GM21619 (cell line): ENCODE measurements at regions not wholly inside any gene's neighbourhood (a gene's known extent, or its start where the extent isn't known, plus 50 kb on each side); places are given as distances from the start of the nearest gene placed in this dataset.
A peak's percentile ranks its signal among the peaks of the same experiment; 100 is the strongest.

Experiments
- ATAC-seq: cut with Tn5 transposase; IDR thresholded peaks from one replicate; pipeline ENCODE4 v1.9.1; 2021; ENCODE audit not compliant: unreplicated experiment

DNA sequence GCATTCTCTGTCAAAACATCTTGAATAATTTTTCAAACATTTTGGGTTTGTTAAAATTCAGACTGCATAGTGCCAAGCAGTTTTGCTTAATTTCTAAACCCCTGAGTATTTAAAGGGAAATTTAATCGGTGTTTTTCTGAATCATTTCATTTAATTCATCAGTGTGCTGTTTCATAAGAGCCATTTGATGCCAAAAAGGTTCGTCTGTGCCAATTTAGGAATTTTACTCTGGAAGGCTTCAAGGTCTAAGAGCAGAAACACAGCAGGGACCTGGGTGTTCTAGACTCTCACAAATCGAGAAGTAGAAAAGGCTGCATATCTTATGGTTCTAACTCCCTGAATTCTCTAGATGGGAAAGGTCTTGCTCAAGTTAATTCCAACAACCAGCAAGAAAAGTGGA, 311.9 kb upstream of the NT5C1B start:
- ATAC-seq = no peak

DNA sequence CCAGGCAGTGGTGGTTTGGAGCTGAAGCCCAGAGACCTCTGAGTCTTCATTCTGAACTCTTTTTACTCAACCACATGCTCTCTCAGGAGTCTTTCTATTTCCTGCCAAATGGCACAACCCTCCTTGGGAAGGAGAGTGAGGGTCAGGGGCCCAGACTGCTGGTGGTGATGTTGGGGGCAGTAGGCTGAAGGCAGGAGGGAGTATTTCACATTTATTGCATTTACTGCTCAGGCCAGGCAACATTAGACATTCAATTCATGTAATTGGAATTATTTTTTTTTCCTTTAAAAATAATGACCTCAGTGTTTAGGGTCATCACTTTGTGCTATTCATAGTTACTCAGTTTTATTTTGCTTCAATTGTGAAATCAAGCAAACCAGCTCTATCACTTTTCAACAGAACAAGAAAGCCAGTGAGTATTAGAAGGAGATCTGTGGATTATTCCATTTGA, 311.3 kb upstream of the NT5C1B start:
- no peak for ATAC-seq

DNA sequence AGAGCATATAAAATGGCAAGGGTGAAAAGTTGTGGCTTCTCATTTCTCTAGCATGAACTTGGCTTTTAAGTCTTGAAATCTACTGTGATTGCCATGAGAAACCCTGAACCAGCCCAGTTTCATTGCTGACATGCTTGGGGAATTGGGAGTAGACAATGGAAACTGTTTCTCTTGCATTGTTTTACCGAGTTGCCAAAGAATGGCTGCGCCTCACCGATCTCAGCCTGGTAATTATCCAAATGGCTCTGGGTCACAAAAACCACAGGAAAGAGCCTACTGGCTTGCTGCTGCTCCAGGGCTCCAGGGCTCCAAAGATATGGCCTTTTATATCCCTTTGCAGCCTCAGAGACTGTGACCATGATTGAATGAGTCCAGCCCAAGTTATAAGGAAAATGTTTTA, 310.4 kb upstream of the NT5C1B start:
- ATAC-seq = no peak

DNA sequence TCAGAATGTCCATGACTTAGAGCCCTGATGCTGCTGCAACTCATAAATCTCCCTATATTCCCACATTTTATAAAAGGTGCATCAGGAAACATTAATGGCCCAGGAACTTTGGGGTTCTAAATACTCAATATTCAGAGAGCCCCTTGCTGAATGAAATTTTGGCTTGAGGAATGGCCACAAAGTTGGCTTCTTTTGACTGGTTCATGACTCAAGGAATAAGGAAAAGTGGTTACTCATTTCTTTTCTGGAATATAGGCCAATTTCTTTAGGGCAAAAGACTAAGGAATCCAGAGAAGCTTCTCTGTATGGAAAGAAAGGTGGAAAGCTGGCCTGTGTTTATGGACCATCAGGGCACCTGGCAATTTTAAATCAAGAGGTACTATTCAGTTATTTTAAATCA, 308.9 kb upstream of the NT5C1B start:
- no peak for ATAC-seq

DNA sequence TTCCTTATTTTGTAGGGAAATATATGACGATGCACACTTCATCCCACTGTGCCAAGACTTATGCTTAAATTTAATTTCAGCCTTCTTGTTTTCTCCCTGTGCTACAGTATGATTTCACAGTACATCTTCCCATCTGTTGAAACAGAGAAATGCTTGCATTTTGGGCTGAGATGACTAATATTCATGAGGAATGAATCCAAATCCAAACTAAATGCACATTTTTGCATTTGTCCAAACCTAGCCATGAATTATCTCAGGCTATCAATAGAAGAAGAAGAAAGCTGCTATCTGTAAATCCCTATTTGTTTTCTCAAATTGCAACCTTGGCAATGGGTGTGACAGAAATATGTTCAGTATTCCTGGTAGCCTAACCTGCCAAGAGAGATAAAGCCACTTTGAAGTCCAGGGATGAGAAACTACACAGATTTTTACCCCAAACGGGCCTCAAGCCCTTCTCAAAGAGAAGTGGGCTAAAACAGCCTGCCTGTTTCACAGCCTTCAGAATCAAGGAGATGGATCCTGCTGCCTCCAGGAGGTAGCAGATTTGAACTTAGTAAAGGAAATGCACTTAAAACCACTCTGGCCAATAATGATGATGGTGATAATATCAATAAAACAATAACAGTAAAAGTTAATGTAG, 306.9 kb upstream of the NT5C1B start:
- no peak for ATAC-seq

DNA sequence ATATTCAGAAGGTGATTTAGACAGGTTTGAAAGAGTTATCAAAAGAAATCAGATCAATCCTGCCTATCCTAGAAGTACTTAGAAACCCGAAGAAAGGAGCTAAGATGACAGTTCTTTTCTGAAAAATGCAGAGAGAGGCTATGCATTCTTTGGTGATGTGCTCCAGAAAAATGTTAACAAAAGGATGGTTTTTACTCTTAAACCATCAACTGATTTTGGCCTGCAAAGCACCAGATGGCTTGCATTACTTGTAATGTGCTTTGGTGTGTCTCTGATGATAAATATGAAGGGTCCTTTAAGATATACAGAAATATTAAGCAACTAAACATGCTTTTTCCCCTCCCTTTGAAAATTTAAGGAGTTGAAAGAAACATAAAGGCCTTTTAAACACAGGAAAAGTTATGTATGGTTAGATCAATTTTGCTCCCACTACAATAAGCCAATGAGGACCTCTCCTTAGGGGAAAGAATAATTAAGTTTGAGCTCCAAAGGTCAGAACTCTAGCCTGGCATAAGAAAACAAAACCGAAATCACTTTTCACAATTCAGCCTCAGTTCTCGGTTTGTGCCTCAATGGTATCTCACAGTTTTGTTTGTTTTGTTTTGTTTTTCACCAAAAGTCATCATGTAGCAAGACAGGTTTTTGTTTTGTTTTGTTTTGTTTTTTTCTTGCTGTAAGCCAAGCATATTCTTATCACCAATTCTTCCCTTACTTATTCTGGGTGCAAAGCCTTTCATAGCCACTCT, 302.4 kb upstream of the NT5C1B start:
- no peak for ATAC-seq

DNA sequence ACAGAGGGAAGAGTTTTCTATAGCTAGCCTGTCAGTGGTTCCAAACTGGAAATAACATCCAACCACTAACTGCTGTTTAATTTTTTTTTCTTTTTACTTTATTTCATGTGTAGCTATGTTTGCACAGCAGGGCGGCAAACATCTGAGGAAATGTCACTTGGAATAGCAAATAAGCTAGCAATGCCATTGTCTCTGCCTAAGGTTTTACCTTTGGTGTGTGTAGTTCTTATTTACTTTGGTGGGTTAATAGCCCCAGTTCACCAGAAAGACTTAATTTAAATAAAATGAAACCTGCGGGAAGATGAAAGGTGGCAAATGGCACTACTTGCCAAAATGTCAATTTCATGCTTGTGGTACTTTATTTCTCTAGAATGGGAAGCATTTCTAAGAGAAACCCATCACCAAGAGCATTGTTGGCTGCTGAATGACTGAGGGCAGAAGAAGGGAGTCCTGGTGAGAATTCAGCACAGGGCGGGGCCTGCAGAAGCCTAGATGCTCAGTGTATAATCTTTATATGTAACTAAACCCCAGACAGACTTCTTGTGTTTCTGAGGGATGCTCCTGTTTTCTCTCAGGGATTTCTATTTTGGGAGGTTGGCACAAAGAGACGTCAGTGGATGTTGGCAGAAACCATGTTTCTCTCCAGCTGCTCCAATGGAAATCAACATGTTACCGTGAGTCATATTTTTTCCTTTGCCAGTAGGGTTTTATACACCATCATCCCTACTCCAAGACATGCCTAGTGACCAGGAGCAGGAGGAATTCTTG, 300.4 kb upstream of the NT5C1B start:
- no peak for ATAC-seq

DNA sequence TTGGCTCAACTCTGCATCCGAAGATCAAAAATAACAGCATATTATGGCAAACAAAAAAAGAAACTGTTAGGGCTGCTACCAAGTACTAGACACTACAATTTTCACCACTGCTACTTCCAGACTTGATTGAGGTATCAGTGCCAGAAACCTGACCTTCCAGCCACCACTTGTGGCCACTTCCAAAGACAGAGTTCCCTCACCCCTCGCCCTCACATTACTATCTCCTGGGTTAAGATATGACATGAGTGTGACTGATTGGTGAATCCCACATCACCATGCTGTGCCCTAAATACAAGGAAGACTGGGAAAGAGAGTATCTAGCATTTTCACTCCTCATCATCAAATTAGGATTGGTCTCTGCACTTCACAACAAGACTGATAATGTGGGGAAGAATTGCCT, 296.1 kb upstream of the NT5C1B start:
- no peak for ATAC-seq

DNA sequence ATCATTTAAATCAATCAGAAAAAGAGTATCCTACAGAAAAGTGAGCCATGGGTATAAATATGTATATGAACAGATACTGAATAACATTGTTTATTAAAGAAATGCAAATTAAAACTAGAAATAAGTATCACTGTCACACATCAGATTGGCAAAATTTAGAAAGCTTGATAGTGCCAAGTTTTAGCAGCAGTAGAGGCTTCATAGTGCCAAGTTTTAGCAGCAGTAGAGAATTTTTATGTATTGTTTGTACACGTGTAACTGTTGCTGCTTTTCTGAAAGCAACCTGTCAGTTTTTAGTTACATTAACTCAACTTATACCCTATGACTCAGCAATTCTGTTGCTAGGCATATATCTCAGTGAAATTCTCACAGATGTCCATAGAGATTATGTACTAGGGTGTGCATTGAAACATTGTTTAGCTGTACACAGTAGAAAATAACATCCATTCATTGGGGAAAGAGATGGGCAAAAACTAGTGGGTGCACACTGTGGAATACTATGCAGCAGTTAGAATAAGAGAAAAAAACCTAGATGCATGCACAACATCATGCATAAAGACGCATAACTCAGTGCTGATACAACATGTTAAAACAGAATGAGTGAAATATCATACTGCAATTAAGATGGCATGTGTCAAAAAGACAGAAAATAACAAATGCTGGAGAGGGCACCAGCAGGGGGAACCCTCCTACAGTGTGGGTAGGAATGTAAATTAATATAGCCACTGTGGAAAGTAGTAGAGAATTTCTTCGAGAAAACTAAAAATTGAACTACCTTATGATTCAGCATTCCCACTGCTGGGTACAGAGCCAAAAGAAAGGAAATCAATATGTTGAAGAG, 294.5 kb upstream of the NT5C1B start:
- ATAC-seq = no peak

DNA sequence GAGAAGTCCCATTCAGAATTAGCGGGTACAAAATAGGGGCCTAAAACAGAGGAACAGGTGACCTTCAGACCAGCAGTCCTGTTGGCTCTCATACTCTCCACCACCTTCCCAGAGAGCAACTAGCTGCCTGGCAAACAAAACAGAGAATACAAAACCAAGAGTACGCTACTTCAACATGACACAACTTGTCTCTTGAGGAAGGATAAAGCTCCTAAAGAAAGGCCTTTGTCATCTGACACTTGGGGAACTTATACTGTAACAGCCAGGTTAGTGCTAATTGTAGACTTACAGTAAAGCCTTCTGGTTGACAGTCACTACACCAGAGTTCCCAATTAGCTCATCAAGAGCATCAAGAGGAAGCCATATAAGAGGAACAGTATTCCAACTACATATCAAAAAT, 282.1 kb upstream of the NT5C1B start:
- no peak for ATAC-seq

DNA sequence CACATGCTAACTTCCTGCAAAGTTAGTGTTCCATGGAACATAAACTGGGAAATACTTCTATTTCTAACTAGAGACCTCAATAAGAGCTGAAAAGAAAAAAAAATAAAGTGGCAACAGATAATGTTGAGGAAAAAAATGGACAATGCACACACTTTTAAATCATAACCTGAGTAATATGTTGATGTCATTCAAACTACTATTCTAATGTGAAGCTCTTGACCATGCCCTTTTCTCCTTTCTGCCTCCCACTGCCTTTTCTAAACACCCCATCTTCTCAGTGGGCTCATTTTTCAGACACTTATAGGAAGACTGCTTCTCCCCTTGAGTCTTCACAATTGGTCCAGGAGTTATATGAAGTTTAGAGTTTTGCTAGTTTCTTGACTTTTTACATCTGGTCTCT, 280.9 kb upstream of the NT5C1B start:
- ATAC-seq = no peak

DNA sequence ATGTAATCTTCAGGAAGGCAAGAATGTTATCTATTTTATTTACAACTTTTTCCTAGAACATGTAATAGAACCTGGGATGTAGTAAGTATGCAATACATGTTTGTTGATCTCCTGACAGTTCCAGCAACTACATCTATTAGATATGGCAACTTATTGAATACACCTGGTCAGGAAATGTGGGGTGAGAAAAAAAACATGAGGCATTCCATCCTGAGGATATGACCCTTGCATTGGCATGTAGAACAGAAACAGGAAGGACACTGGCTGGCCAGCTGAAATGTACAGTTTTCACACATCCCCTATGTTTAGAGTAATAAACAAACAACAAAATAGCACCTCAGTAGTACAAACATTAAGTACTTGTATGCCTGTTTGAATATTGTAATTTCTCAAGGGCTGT, 272.6 kb upstream of the NT5C1B start:
- ATAC-seq = no peak

DNA sequence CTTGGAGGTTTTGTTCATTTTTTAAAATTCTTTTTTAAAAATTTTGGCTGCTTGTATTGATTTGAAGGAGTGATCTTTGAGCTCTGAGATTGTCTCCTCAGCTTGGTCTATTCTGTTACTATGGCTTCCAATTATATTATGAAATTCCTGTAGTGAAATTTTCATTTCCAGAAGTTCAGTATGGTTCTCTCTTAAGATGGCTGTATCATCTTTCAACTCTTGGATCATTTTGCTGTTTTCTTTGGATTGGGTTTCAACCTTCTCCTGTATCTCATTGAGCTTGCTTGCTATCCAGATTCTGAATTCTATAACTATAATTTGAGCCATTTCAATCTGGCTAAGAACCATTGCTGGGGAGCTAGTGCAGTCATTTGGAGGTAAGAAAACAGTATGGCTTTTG, 270.8 kb upstream of the NT5C1B start:
- ATAC-seq = no peak

DNA sequence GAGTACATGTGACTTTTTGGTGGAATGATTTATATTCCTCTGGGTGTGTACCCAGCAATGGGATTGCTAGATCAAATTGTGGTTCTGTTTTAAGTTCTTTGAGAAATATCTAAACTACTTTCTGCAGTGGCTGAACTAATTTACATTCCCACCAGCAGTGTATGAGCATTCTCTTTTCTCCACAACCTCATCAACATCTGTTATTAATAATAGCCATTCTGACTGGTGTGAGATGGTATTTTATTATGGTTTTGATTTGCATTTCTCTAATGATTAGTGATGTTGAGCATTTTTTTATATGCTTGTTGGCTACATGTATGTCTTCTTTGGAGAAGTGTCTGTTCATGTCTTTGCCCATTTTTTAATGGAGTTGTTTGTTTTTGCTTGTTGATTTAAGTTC, 267.4 kb upstream of the NT5C1B start:
- ATAC-seq = no peak

DNA sequence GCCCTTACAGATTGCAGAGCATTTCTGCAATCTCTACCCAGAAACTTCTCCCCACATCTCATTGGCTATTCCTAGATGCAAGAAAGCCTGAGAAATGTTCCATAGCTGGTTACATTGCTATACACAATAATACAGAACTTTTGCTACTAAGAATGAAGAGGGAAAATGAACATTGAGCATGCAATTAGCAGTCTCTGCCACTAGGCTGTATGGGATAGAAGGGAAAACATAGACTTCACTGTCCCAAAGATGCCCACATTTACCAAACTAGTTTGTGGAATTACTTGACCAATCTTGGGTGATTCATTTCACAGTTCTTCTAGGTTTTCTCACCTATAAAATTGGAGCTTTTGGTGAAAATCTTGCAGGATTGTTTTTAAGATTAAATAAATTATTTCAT, 265.7 kb upstream of the NT5C1B start:
- no peak for ATAC-seq

DNA sequence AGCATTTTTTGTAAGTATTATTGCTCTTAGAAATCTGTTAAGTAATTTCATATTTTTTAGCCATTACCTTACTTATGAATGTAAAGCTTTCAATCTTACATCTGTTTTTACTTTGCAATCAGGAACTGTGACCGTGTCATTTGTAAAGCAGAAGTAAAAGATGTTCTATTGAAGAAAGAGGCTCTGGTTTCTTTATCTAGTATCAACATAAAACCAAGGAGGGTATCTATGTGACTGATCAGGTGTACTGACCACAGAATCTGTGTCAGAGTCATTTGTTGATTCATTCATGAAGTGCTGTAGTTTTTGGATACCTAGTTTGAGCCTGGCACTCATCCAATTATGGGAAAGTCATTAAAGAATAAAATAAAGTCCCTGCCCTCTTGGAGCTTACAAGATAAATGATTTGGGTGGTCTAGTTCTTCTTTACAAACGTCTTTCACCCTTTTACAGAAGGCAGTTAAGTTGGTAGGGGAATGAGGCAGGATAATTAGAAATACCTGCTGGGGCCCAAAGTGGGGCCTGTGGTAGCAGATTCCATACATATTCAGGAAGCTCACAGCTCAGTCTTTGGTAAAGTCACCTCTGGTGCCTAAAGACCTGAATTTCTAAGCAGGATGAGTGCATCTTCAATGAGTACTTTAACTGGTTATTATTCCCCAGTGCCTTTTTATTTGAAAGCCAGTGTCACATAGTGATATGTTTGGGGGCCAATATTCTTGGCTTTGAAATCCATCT, 260.6 kb upstream of the NT5C1B start:
- ATAC-seq = peak; percentile 90

DNA sequence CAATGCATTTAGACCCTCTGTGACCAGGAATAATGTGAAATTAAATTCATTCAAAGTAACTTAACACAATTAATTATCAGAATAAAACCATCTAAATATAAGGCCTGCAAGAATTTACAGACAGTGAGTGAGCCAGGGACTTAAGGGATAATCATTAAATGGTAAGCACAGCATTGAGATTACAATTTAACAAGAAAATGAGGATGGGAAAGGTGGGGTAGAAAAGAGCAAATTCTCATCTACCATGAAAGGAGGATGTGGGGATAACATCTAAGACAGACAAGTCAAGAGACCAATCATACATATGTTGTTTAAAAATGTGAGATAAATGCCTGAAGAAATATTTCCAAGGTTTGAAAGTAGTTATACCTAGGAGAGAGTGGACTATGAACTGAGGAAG, 259.3 kb upstream of the NT5C1B start:
- no peak for ATAC-seq

DNA sequence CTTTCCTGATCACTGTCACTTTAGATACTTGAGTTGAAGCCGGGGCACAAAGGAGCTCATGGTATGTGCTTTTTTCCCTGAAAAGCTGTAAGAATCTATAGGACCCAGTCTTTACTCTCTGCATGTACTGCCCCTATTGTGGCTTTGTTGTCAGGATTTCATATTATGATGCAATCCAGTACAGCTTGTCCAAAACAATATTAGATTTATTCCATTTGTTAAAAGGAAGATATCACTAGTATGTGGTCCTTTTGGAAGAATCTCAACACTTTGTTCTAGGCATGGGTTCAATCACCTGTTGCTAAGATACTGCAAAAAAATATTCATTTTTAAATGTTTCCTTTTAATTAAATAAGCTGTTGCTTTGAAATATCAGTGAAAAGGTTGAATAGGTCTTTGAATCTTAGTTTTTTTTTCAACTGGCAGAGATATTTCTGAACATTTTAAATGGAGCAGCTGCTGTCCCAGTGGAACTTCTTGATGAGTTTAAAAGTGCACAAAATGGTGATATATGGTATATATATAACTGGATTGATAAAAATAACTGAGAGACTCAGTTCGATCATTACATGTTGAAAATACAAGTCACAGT, 256.6 kb upstream of the NT5C1B start:
- ATAC-seq = no peak

DNA sequence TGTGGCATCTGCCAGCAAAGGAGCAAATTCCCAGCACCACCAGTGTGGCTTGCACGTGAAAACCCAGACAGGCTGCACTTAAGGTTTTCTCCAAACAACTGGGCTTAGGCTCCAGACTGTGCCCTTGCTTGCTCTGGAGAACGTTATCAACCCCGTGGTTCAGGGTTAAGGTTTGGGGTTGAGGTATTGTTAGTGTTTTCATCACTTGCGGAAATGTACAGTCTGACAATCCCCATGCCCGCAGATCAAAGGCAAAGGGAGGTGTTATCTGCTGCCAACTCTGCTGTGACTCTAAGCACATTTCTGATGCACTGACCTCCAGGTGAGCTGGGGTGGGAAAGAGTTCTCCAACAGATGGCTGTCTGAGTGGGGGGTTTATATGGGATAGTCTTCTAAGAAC, 253.5 kb upstream of the NT5C1B start:
- ATAC-seq = no peak
